ENCODE measurements at regions not wholly inside any gene's neighbourhood (a gene's known extent, or its start where the extent isn't known, plus 50 kb on each side); places are given as distances from the start of the nearest gene placed in this dataset.

- intact Hi-C loops (cut with micrococcal nuclease): no loop called here
These were observed 311.1 kb upstream of the KCNH8 start for GRCh38 chr3:18837137-18837755.

GRCh38 chr3:18835021-18835420 is 313.3 kb upstream of the KCNH8 start:
- intact Hi-C loops (cut with micrococcal nuclease): no loop called here

GRCh38 chr3:18830087-18830486 is 318.2 kb upstream of the KCNH8 start:
- intact Hi-C loops (cut with micrococcal nuclease): no loop called here

DNA sequence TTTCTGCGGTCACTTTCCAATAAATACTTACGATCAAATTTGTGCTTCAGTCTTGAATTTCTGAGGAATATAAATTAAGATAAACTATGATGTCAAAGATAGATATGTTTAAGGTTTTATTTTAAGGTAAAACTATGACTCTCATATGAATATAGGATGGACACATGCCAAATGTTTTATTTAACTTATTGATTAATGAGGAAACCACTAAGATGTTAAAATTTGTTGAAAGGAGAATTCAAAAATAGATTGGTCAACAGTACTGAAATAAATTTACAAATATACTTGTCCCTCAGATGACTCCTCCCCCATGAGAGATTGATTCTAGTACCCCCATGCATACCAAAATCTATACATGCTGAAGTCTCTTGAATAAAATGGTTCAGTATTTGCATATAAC is 319.7 kb upstream of the KCNH8 start:
- intact Hi-C loops (cut with micrococcal nuclease): no loop called here

- intact Hi-C loops (cut with micrococcal nuclease): no loop called here
These were observed 320.6 kb upstream of the KCNH8 start for GRCh38 chr3:18827664-18828063.

- intact Hi-C loops (cut with micrococcal nuclease): loop anchor here (1.0 kb wide), 1 partner anchor 36 kb away; no protein-coding TSS in a partner anchor
These were observed 322.6 kb upstream of the KCNH8 start for GRCh38 chr3:18825665-18826064.

- intact Hi-C loops (cut with micrococcal nuclease): no loop called here
These were observed 335.0 kb upstream of the KCNH8 start for GRCh38 chr3:18813300-18813699.

DNA sequence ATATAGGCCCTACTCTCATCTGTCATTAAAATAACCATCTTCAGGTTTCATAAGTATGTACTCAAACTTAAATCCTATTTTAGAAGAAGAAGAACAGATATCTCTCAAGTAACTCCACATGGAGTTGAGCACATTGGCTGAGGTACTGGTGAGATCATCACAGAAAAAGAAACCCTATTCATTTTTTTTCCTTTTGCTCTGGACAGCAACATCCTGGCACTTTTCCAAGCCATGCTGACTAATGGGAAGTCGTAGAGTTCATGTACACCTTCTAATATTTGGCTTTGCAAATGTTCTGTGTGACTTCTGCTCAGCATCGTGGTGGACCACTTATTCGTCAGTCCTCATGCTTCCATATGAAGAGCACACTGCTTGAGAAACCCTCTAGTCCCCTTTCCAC is 336.0 kb upstream of the KCNH8 start:
- intact Hi-C loops (cut with micrococcal nuclease): no loop called here

DNA sequence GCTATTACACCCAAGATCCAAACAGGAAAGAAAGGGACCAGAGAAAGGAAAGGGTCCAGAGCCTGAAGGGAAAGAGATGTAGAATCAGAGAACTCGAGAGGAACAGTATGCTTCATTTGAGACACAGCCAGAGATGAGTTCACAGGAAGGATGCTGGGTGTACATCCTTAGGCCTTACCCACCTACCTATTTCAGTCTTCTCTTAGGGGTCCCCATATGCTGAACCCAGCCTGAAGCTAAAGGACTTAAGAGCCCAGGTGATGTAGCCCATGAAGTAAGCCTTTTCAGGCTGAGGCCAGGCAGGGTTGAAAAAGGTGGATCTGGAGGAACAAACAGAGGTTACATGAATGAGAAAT is 338.0 kb upstream of the KCNH8 start:
- intact Hi-C loops (cut with micrococcal nuclease): no loop called here

DNA sequence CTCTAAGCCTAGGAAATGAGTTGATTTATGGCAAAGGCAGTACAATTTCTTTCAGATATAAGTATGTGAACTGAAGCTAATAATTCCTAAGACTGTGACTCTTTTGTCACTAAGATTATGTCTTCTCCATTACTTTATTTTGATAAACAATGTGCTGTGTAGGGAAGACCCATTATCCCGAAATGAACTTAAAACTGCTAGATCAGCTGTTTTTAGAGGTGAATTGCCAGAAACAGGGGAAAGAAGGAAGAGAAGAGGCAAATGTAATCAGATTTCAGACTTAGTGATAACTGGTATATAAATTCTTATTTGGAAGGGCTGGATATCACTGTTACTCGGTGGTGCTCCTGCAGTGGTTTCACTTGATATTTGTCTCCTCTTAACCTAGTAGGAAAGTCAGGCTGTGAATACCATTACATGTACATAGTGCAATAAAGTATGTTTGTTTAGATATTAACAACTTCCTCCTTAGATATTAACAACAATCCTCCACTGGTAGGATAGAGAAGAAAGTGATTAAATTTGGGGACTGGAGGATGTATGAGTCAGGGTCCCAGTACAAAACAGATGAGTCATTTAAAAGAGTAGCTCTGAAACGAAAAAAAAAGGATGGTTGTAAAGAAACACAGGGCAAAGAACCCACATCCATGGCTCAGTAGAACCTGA is 338.5 kb upstream of the KCNH8 start:
- intact Hi-C loops (cut with micrococcal nuclease): no loop called here

- intact Hi-C loops (cut with micrococcal nuclease): no loop called here
These were observed 339.9 kb upstream of the KCNH8 start for GRCh38 chr3:18808429-18808828.

- intact Hi-C loops (cut with micrococcal nuclease): no loop called here
These were observed 340.7 kb upstream of the KCNH8 start for GRCh38 chr3:18807593-18807992.

- intact Hi-C loops (cut with micrococcal nuclease): no loop called here
These were observed 341.7 kb upstream of the KCNH8 start for GRCh38 chr3:18806633-18807032.

DNA sequence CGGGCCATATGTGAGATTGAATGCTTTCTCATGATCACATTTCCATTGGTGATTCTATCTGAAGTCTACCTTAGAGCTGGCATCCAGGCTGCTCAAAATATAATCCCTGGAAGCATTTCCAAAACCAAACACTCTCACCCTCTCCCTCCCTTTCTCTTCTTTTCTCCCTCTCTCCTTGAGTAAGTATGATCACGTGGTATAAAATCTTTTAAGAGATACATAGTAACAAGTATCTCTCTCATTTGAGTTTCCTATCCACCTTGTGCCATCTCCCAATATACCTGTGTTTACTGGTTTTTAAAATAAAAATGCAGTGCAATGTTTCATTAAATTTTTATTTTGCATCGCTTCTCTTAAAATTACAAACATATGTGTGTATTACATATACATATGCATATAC is 350.9 kb upstream of the KCNH8 start:
- intact Hi-C loops (cut with micrococcal nuclease): no loop called here

DNA sequence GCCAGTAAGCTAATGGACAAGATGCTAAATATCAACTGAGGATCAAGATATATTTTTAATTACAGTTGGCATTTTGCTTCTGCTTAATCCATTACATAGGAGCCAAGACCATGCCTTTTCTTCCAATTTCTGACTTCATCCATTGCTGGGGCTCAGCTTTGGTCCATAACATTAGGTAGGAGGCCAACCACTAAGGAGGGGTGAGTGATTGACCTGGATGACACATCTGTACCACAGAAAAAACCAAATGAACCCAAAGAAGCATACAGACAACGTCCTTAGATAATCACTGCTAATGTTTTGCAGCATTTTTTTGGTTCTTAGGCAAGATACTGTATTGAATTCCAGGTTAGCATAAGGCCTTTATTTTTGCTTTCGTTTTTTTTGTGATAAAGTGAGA is 353.2 kb upstream of the KCNH8 start:
- intact Hi-C loops (cut with micrococcal nuclease): no loop called here

- intact Hi-C loops (cut with micrococcal nuclease): no loop called here
These were observed 356.6 kb upstream of the KCNH8 start for GRCh38 chr3:18791752-18792151.

GRCh38 chr3:18791182-18791581 is 357.1 kb upstream of the KCNH8 start:
- intact Hi-C loops (cut with micrococcal nuclease): no loop called here

- intact Hi-C loops (cut with micrococcal nuclease): no loop called here
These were observed 357.9 kb upstream of the KCNH8 start for GRCh38 chr3:18790384-18790783.

DNA sequence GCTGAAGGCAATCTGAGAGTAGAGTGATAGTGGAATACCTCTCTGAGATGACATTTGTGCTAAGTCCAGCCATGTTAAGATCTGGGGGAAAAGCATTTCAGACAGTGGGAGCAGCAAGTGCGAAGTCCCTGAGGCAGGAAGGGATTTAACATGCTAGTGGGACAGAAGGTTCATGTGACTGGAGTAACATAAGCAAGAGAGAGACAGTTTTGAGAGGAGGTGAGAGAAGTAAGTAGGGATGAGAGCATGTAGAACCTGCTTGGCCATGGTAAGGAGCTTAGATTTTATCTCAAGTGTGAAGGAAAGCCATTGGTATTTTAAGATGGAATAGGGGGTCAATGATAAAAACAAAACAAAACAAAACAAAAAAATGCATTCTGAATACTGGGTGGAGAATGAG is 358.6 kb upstream of the KCNH8 start:
- intact Hi-C loops (cut with micrococcal nuclease): loop anchor here (1.0 to 5.0 kb wide), 3 partner anchors 36 to 232 kb away; no protein-coding TSS in a partner anchor

DNA sequence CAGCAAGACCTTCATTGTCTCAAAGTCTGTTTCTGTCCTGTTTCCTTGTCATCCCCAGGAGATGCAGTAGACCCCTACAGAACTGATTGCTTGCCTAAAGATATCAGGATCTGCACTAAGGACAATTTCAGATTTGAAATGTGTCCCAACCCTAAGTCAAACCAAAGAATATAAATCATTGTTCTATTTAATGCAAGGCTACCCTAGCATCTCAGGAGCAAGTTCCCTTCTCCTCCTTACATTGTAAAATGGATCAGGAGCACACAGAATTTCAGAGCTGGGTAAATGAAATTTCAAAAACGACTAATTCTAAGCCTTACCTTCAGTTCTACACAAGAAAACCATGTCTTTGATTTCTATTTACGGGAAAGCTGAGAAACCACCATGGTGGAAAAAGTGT is 360.9 kb upstream of the KCNH8 start:
- intact Hi-C loops (cut with micrococcal nuclease): loop anchor here (5.0 kb wide), 2 partner anchors 200 to 230 kb away; no protein-coding TSS in a partner anchor

DNA sequence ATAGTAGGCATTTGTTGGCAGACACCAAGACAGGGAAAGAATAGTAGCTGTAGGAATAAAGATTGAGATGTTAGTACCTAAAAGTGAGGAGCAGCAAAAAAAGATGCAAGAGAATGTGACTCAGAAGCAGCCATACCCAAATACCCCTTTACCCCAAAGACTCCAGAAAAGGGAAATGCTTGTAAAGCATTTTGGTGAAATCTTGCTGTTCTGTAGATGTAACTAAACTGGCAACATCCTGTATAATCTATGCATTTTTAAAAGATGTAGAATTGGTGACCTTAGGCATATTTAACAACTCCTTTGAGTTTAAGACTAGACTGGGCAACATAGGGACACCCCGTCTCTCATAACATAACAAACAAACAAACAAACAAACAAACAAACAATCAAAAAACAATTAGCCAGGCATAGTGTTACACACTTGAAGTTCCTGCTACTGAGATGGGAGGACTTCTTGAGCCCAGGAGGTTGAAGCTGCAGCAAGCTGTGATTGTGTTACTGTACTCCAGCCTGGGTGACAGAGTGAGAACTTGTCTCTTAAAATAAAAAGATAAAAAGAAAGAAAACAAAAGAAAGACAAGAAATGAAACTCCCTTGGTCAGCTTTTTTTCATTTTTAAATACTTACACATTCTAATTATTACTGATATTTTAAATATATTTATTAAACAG is 361.5 kb upstream of the KCNH8 start:
- intact Hi-C loops (cut with micrococcal nuclease): loop anchor here (5.0 kb wide), 2 partner anchors 201 to 229 kb away; no protein-coding TSS in a partner anchor

DNA sequence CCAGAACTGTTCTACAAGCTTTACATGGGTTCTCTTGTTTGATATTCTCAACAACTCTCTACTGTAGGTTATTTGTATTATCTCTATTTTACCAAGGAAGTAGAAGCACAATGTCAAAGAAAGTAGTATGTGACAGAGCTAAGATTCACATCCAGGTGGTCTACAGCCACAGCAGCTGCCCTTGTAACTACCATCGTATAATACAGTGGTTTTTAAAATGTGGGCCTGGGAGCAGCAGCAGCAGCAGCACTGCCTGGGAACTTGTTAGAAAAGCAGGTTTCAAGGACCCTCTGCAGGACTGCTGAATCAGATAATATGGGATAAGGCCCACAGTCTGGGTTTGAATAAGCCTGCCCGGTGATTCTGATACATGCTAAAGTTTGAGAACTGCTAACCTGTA is 357.1 kb upstream of the SATB1 start:
- intact Hi-C loops (cut with micrococcal nuclease): no loop called here

DNA sequence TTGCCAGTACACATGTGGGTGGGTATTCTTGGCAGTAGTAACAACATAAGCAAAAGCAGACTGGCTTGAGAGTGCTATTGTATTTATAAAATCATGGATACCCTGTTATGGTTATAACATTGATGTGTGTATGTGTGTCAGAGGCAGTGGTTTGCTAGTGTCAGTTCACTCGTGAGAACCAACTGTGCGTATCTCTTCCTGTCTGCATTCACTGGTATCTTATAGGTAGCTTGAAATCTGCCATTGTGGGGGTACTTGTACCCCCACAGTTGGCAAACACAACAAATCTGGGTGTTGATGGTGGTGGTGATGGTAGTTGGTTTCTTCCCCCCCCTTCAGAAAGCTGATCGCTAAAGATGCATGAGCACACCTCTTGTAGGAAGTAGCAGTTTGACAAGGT is 355.8 kb upstream of the SATB1 start:
- intact Hi-C loops (cut with micrococcal nuclease): no loop called here

All from T-helper 2 cell treated with Interferon-gamma antibody and Interleukin-4, amounts not matched to agents 100 ng/mL and 5 ng/mL, for 36 hours (primary cell).